ENCODE measurements at regions not wholly inside any gene's neighbourhood (a gene's known extent, or its start where the extent isn't known, plus 50 kb on each side); places are given as distances from the start of the nearest gene placed in this dataset.

DNA sequence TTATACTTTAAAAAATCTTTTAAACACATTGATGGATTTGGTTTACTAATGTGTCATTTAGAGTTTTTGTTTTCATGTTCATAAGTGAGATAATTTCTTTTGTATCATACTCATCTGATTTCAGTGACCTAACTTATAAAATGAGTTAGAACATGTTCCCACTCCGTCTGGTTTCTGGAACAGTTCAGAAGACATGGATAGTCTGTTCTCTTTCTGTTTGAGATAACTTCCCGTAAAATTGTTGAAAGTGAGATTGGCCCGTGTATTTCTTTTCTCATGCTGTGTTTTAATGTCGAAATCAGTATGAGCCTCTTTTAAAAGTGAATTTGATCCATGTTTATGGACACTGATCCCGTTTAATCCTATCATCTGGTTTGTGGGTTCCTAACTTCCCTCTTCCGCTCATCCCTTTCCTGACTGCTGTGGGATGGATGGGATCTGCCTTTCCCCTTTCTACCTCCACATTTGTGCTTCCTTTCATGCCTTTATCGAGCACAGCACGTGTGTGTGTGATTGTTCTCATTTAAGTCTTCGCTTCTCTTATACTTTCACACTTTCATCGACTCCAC is 78.9 kb downstream of the COPS8 start:
- H3K27ac Mint-ChIP-seq: peak overlapping the region in 1 of 2 donors; percentile 18
- no peaks in the 10 kb centered on the region for H3K9me3 Mint-ChIP-seq

DNA sequence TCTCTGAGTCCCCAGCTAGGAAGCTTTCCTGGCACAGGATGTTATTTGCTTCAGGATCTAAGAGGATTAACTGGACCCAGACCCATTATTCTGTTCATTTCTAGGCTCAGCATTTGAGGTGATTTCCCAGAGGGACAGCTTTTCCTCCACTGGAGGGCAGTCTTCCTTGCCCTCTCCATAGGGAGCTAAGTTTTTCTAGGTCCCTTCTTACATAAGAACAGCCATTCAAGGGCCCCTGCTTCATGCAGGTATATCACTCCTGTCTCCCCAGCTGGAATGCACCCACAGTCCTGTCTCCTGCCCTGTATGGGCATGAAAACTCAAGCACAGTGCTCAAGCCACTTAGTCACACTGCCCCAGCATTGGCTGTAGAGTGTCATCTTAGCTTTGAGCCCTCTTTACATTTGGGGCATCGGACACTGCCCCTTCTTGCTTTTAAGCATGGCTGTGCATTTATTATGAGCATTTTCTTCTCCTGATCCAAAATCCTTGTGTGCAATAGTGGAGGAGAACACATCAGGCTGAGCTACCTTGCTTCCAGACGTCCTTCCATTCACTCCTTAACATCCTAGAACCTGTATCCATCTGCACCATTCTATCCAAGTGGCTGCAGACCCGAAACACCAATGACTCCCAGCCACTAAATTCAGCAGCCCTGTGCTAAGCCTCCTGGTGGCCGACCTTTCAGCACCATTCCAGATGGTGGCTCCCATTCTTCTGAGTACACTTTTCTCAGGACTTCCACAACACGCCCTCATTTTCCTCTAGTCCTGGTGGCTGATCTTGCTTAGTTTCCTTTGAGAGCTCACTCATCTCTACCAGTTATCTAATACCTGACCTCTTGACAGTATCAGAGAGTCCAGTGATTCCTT is 80.0 kb downstream of the COPS8 start:
- H3K9me3 Mint-ChIP-seq: no peaks in the 10 kb centered on the region
- DNase-seq (ENCODE audit: low spot score in 2 of 2) (no peak), ATAC-seq (no peak)

More for the DNA sequence above, 78.9 kb downstream of the COPS8 start:
- peaks cover 0 to 8% of the 10 kb centered on the region in 2 donors for H3K36me3 Mint-ChIP-seq
- no peak for ATAC-seq
- no peak for DNase-seq (ENCODE audit: low spot score in 2 of 2)

DNA sequence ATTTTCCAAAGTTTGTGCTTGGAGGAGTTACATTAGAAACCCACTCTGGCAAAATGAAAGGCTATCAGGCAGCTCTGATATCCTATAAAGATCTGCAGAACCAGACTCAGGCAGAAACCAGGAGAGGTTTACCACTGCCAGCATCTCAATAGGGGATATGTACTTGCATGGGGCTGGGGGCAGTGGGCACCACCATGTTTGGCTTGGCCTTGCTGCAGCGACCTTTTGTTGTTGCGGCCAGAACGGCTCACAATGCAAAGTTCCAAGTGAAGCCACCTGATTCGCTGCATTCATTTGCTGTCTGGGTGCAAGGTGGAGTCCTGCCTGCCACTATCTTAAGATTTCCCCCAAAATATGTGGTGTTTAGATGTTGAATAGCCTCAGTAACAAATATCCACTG is 81.3 kb downstream of the COPS8 start:
- H3K36me3 Mint-ChIP-seq: peaks cover 0 to 8% of the 10 kb centered on the region in 2 donors
- H3K27ac Mint-ChIP-seq: no peak overlapping the region
- ATAC-seq: no peak
- H3K9me3 Mint-ChIP-seq: no peaks in the 10 kb centered on the region
- no peak for DNase-seq (ENCODE audit: low spot score in 2 of 2)

More for the DNA sequence above, 80.0 kb downstream of the COPS8 start:
- H3K27ac Mint-ChIP-seq: peak overlapping the region in 1 of 2 donors; percentile 18
- H3K36me3 Mint-ChIP-seq: peaks cover 0 to 8% of the 10 kb centered on the region in 2 donors

DNA sequence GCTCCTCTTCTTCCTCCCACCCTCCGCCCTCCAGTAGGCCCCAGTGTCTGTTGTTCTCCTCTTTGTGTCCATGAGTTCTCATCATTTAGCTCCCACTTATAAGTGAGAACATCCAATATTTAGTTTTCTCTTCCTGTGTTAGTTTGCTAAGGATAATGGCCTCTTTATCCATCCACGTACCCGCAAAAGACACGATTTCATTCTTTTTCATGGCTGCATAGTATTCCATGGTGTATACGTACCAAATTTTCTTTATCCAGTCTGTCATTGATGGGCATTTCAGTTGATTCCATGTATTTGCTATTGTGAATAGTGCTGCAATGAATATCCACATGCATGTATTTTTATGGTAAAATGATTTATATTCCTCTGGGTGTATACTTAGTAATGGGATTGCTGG is 82.2 kb downstream of the COPS8 start:
- ATAC-seq (no peak), DNase-seq (ENCODE audit: low spot score in 2 of 2) (no peak)
- H3K36me3 Mint-ChIP-seq: peaks cover 0 to 8% of the 10 kb centered on the region in 2 donors
- H3K9me3 Mint-ChIP-seq: no peaks in the 10 kb centered on the region
- no peak overlapping the region for H3K27ac Mint-ChIP-seq

DNA sequence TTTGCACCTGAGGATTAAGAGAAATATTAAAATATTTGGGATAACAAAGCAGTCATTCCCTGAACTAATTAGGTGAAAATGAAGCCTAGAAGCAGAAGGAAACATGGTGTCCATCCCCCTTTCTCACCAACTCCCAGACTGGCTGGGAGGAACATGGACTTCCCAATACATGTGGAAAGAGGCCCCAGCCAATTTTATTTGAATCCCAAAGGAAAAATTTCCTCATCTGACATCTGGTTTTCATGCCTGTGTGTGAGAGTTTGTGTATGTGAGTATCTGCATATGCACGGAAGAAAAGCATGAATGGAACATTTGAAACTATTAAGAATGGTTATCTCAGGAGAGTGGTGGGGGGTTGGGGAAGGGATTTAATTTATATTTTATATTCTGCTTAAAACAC is 84.3 kb downstream of the COPS8 start:
- H3K36me3 Mint-ChIP-seq: peaks cover 0 to 8% of the 10 kb centered on the region in 2 donors
- no peaks in the 10 kb centered on the region for H3K9me3 Mint-ChIP-seq
- no peak for DNase-seq (ENCODE audit: low spot score in 2 of 2)
- no peak overlapping the region for H3K27ac Mint-ChIP-seq
- no peak for ATAC-seq

DNA sequence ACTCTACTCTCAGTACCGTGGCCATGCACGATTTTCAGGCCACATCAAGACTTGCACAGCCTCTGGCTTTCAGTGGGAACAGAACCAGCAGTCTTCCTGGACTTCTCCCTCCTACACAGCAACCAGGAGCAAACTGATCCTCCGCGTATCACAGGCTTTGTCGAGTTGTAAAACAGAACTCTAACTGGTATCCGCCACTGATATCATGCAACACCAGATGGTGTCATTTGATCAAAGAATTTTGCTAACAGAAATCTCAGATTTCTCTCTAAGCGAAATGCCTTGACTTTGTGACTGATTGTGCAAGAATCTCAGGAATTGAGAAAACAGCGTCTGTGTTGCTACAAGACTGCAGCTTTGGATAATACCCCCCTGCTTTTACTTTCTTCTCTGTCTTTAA is 85.7 kb downstream of the COPS8 start:
- Mint-ChIP-seq H3K9me3 (no peaks in the 10 kb centered on the region), H3K27ac (no peak overlapping the region), H3K36me3 (peaks cover 5 to 8% of the 10 kb centered on the region in 2 donors)
- no peak for DNase-seq (ENCODE audit: low spot score in 2 of 2)
- ATAC-seq: no peak

DNA sequence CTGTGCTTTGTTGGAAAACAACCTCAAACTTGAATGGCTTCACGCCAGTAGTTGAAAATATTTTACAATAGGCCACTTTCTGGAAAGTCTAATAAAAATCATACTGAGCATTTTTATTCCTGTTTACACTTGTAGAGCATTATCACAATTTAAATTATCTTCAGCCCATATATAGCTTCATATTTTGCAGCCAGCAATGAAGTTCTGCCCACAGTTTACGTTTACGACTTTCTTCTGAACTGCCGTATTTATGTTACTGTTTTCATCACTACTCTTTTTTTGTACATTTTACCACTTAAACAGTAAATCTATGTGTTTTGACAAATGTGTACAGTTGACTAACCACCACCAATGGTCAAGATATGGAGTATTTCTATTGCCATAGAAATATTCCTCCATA is 86.2 kb downstream of the COPS8 start:
- no peak for DNase-seq (ENCODE audit: low spot score in 2 of 2)
- Mint-ChIP-seq H3K27ac (no peak overlapping the region), H3K36me3 (peaks cover 5 to 8% of the 10 kb centered on the region in 2 donors), H3K9me3 (no peaks in the 10 kb centered on the region)
- no peak for ATAC-seq

DNA sequence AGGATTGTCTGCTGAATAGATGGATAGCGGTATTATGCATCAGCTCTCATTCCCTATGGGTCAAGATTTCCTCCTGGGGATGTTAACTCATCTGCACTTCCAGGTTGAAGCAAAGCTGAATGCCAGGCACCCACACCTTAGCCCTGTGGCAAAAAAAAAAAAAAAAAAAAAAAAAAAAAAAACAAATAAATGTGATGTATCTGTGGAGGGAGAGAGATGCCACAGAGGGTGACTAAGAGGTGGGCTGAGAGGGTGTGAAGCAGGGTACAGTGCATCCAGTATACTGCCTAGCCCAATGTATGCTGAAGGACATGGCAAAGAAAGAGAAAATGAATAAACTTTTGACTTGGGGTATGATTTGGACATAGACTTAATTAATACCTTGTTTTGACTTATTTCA is 91.4 kb downstream of the COPS8 start:
- Mint-ChIP-seq H3K9me3 (no peaks in the 10 kb centered on the region), H3K27ac (no peak overlapping the region), H3K36me3 (peaks cover 0 to 5% of the 10 kb centered on the region in 2 donors)
- no peak for ATAC-seq
- DNase-seq (ENCODE audit: low spot score in 2 of 2): no peak

DNA sequence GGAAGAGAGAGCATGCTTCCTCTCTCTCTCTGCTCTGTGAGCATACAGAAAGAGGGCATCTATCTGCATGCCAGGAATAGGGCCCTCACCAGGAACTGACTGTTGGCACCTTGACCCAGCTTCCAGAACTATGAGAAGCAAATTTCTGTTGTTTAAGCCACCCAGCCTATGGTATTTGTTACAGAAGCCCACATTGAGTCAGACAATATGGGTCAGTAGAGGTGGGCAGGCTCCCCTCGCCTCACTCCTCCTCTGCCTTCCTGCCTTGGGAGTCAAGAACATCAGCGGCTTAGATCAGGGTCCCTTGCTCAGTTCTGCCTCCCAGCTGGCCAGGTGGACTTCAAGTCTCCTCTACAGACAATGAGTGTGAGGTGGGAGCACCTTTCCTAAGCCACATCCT is 92.3 kb downstream of the COPS8 start:
- Mint-ChIP-seq H3K27ac (no peak overlapping the region), H3K36me3 (peaks cover 0 to 5% of the 10 kb centered on the region in 2 donors), H3K9me3 (no peaks in the 10 kb centered on the region)
- ATAC-seq (no peak), DNase-seq (ENCODE audit: low spot score in 2 of 2) (no peak)

DNA sequence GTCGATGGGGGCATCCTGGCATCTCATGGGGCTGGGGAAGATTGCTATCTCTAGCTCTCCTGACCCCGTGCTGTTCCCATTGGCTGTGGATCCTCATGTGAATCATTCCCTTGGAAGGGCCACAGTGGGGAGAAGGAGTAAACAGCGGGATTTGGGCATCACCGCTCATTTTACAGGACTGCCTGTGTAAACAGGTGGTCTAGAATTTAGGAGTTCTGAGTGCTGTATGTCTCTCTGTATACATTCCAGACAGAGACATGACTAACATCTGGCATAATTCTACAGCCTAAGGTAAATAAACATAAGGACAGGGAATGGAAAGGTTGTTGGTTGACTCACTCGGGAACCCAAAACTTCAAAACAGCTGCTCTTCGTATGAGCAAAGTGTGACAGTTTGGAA is 92.7 kb downstream of the COPS8 start:
- Mint-ChIP-seq H3K9me3 (no peaks in the 10 kb centered on the region), H3K36me3 (peaks cover 0 to 5% of the 10 kb centered on the region in 2 donors), H3K27ac (no peak overlapping the region)
- ATAC-seq: peak in 1 of 2 donors; percentile 51
- DNase-seq (ENCODE audit: low spot score in 2 of 2): no peak

DNA sequence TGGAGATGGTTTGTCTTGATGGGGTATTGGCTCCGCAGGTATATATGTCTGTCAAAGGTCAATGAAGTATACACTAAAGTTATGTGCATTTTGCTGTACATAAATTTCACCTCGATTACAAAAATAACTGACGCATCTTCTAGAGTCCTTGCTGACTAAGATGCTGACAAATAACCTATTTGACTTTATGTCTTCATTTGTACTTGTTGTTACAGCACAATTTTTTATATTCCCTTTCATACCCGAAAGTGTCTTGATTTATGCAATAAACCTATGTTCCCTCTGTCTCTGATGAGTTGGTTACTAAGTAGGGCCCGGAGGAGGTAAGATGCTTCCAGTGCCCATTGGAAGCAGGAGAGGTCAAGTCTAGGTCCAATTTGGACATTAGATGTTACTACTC is 93.5 kb downstream of the COPS8 start:
- DNase-seq (ENCODE audit: low spot score in 2 of 2) (no peak), ATAC-seq (no peak)
- H3K9me3 Mint-ChIP-seq: no peaks in the 10 kb centered on the region
- H3K27ac Mint-ChIP-seq: no peak overlapping the region
- H3K36me3 Mint-ChIP-seq: peaks cover 0 to 5% of the 10 kb centered on the region in 2 donors

DNA sequence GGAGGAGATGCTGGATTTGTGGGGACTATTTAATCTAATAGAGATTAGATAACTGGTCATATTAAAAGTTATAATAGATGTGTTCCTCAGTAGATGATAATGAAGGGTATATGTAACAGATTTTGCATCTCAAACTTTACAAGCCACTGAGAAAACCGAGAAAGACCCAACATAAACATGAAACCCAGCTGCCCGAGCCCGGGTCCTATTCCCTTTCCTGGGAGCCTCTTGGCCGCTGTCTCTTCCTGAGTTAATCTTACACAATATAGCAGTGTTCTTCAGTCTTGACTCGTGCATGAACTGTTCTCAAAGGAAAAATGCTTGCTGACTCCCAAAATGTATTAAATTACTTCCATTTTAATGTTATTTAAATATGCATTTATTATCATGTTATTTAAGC is 94.5 kb downstream of the COPS8 start:
- DNase-seq (ENCODE audit: low spot score in 2 of 2) (no peak), ATAC-seq (no peak)
- Mint-ChIP-seq H3K36me3 (peaks cover 0 to 4% of the 10 kb centered on the region in 2 donors), H3K27ac (no peak overlapping the region), H3K9me3 (no peaks in the 10 kb centered on the region)

DNA sequence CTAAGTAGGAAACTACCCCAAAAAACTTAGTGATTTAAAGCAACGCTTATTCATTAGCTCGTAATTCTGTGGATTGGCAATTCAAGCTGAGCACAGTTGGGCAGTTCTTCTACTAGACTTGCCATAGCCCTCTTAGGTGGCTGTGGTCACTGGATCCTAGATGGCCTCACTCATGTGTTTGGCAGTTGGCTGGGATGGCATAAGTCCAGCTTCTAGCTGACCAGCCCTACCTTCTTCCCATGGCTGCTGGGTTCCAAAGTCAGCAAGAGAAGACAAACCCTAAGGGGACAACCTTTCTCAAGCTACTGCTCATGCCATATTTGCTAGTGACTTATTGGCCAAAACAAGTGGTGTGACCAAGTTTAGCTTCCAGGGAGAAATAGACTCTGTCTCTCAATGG is 95.3 kb downstream of the COPS8 start:
- DNase-seq (ENCODE audit: low spot score in 2 of 2) (no peak), ATAC-seq (no peak)
- no peaks in the 10 kb centered on the region for H3K36me3 Mint-ChIP-seq
- H3K27ac Mint-ChIP-seq: no peak overlapping the region
- H3K9me3 Mint-ChIP-seq: no peaks in the 10 kb centered on the region

DNA sequence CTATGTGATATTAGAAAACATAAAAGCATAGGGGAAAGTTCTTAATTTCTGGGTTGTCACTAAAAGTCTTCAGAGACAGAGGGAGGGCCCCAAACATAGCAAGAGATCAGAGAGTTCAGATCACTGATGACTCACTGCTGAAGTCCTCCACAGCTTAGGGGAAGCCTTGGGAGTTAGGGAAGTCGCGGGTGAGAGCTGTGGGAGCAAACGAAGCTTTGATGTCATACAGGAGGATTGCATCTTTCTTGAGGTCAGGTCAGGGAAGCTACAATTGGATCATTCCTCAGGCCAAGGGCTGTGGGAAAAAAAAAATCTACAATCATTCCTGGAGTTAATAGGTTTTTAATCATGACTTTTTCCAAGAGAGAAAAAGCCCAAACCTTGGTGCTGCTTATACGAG is 96.2 kb downstream of the COPS8 start:
- DNase-seq (ENCODE audit: low spot score in 2 of 2): no peak
- Mint-ChIP-seq H3K9me3 (no peaks in the 10 kb centered on the region), H3K36me3 (no peaks in the 10 kb centered on the region), H3K27ac (no peak overlapping the region)
- no peak for ATAC-seq

DNA sequence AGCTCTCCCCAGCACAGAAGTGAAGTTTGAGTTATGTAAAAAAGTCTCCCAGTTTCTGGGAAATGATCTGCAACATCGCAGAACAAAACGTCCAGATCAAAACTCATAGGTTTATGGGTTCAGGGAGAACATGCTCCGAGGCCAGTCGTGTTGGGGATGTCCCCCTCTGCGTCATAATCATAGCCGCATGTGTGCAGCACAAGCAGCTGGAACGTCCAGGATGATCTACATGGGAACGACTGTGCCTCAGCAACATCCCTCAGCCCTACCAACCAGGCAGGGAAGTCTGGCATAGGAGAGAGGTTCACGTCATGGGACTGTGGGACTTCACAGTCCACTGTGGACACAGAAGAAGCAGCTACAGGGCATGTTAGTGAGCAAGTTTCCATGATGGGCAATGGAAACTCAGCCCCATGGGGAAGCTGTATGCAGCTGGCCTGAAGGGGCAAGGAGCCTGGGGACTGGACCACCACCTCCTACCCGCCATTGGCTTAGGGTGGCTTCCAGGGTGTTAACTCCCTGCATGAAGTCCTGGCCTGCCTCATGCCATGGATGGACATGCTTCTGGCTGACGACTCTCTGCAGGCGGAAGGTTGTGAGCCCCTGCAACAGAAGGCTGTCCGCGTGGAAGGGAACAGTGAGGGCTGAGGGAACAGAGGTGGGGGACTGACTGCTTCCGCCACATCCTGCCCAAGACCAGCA is 96.9 kb downstream of the COPS8 start:
- no peak overlapping the region for H3K27ac Mint-ChIP-seq
- no peak for ATAC-seq
- no peaks in the 10 kb centered on the region for H3K36me3 Mint-ChIP-seq
- H3K9me3 Mint-ChIP-seq: no peaks in the 10 kb centered on the region
- no peak for DNase-seq (ENCODE audit: low spot score in 2 of 2)

DNA sequence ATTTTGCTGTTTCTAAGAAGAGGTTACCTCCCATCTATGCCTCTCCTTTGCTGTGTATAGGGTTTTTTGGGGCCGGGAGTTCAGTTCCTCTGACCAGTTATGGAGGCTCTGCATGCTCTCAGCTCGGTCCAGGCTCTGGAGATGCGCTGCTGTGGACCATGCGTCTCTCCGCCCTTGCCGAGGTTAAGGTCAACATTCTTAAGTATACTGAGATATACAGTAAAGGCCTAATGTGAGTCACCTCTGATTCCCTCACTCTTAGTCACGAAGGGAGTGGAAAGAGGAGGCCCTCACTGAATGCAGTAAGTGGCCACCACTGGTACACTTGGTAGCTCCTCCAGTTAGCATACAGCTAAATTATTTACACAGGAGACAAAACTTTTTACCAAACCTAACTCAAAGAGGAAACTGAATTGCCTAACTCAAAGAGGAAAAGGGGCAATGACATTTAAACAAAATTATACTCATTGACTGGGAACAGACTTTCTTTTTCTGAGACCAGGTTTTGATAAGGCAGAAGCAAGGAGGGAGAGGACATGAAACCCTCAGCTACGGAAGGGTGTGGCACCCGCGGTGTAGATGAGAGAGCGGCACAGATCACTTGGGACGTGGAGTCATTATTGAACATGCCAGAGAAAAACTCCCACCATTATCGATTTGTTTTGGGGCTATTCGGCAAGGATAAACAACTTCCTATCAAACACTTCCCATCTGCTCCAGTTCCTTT is 98.7 kb downstream of the COPS8 start:
- peak in 1 of 2 donors; percentile 31 for ATAC-seq
- no peak for DNase-seq (ENCODE audit: low spot score in 2 of 2)
- H3K36me3 Mint-ChIP-seq: no peaks in the 10 kb centered on the region
- H3K9me3 Mint-ChIP-seq: no peaks in the 10 kb centered on the region
- H3K27ac Mint-ChIP-seq: no peak overlapping the region
